GM12878 (cell line): ENCODE measurements at regions not wholly inside any gene's neighbourhood (a gene's known extent, or its start where the extent isn't known, plus 50 kb on each side); places are given as distances from the start of the nearest gene placed in this dataset.

Experiments
- ATAC-seq: fragments of 200-7000 bp; cut with Tn5 transposase; 3 replicates; pipeline ENCODE4 v1.9.1; 2020; ENCODE audit warnings: mild to moderate bottlenecking, moderate library complexity
- BruUV-seq: library from RNA; stranded (reverse); fragments of 400-500 nt; replicated peaks from 2 replicates; lab custom pipeline; 2021; lab: Mats Ljungman, UMichigan
- CTCF ChIA-PET: fragments of 300-600 bp; sonication (Branson Sonifier 250); formaldehyde crosslinking; extraction: SDS; loops from one replicate; lab custom pipeline; 2021; ENCODE audit warnings: inconsistent platforms; lab: Yijun Ruan, JAX
- POLR2A ChIA-PET: fragments of 350-600 bp; formaldehyde crosslinking; extraction: SDS; loops from one replicate; lab custom pipeline; 2021; ENCODE audit warnings: inconsistent platforms; lab: Charles Lee
- RAD21 ChIA-PET: fragments of 300-600 bp; sonication (Branson Sonifier 250); formaldehyde crosslinking; loops from one replicate; lab custom pipeline; 2023; ENCODE audit warnings: antibody characterized with exemption; ENCODE audit not compliant: unreplicated experiment; lab: Charles Lee
- SMC1A ChIA-PET: fragments of 300-600 bp; sonication (Branson Sonifier 250); formaldehyde crosslinking; loops from one replicate; lab custom pipeline; 2023; ENCODE audit not compliant: unreplicated experiment, uncharacterized antibody; lab: Charles Lee
- DNase-seq: peaks from one replicate; pipeline ENCODE4 v3.0.0-alpha.2; 2011; ENCODE audit warnings: low read depth, low spot score
- FAIRE-seq: peaks from 3 replicates; lab custom pipeline; 2011; peaks lifted over from hg19 to GRCh38; lab: Jason Lieb, UNC
- H2AFZ ChIP-seq: 2 replicates; pipeline ENCODE4 v1.6.0; 2011; ENCODE audit warnings: low read depth, low read length, control low read depth; ENCODE audit not compliant: control insufficient read depth
- H3K27ac ChIP-seq: 2 replicates; pipeline ENCODE4 v1.5.1; 2011; ENCODE audit warnings: control low read depth; ENCODE audit not compliant: control insufficient read depth, insufficient read depth
- H3K27me3 ChIP-seq, 2 experiments: replicated peaks in 1 of 2; 2 replicates each; pipeline versions ENCODE4 v1.6.0 to v1.6.1; 2011; ENCODE audit warnings: low read length in 1 of 2; ENCODE audit not compliant: control insufficient read depth in 2 of 2, insufficient read depth in 2 of 2
- H3K36me3 ChIP-seq, 2 experiments: 2 replicates each; pipeline ENCODE4 v1.5.1; 2011; ENCODE audit warnings: low read length in 1 of 2; ENCODE audit not compliant: control insufficient read depth in 2 of 2, insufficient read depth in 2 of 2
- H3K4me1 ChIP-seq: 2 replicates; pipeline ENCODE4 v1.6.1; 2011; ENCODE audit warnings: mild to moderate bottlenecking, low read length, moderate library complexity, mixed read lengths; ENCODE audit not compliant: control insufficient read depth, insufficient read depth
- H3K4me2 ChIP-seq: 2 replicates; pipeline ENCODE4 v1.6.0; 2011; ENCODE audit warnings: control low read depth; ENCODE audit not compliant: control insufficient read depth, insufficient read depth
- H3K4me3 ChIP-seq: fragments of 200-600 bp; sonication (generic); 2 replicates; pipeline ENCODE4 v1.5.1; 2016
- H3K79me2 ChIP-seq: 2 replicates; pipeline ENCODE4 v1.6.0; 2011; ENCODE audit warnings: low read length; ENCODE audit not compliant: control insufficient read depth, insufficient read depth
- H3K9ac ChIP-seq: 2 replicates; pipeline ENCODE4 v1.8.0; 2011; ENCODE audit warnings: low read length, control low read depth, mixed read lengths; ENCODE audit not compliant: control insufficient read depth, insufficient read depth
- H3K9me3 ChIP-seq: replicated peaks from 3 replicates; pipeline ENCODE4 v1.5.1; 2011; ENCODE audit warnings: mild to moderate bottlenecking, low read length; ENCODE audit not compliant: control insufficient read depth, insufficient read depth
- H4K20me1 ChIP-seq: 2 replicates; pipeline ENCODE4 v1.6.0; 2011; ENCODE audit not compliant: control insufficient read depth, insufficient read depth
- CBX3 ChIP-seq: fragments of 200-600 bp; sonication (generic); IDR thresholded peaks from 2 replicates; pipeline ENCODE4 v1.6.1; 2016; ENCODE audit warnings: low read depth, borderline replicate concordance
- CREB1 ChIP-seq: IDR thresholded peaks from 2 replicates; pipeline ENCODE4 v1.6.1; 2012; ENCODE audit warnings: low read depth, mild to moderate bottlenecking, inconsistent platforms
- FOXK2 ChIP-seq: fragments of 450-650 bp; IDR thresholded peaks from 2 replicates; pipeline ENCODE4 v1.6.1; 2017; ENCODE audit warnings: mild to moderate bottlenecking, moderate library complexity
- JUND ChIP-seq: IDR thresholded peaks from 2 replicates; pipeline ENCODE4 v1.6.1; 2012; ENCODE audit warnings: low read depth, mild to moderate bottlenecking, low read length, improper control_type of control experiment, moderate library complexity
- NBN ChIP-seq: fragments of 450-650 bp; IDR thresholded peaks from 2 replicates; pipeline ENCODE4 v1.6.1; 2016
- NKRF ChIP-seq: fragments of 450-650 bp; conservative IDR thresholded peaks from 2 replicates; pipeline ENCODE4 v1.6.1; 2017; ENCODE audit warnings: mild to moderate bottlenecking, moderate library complexity
- NR2C1 ChIP-seq: fragments of 450-650 bp; IDR thresholded peaks from 2 replicates; pipeline ENCODE4 v1.6.1; 2017; ENCODE audit warnings: antibody characterized with exemption, mild to moderate bottlenecking, moderate library complexity
- RAD21 ChIP-seq: IDR thresholded peaks from 2 replicates; pipeline ENCODE4 v1.6.1; 2011; ENCODE audit warnings: mild to moderate bottlenecking, low read depth, low read length, moderate library complexity; ENCODE audit not compliant: insufficient read depth
- RB1 ChIP-seq: fragments of 450-650 bp; formaldehyde crosslinking; IDR thresholded peaks from 2 replicates; pipeline ENCODE4 v1.6.1; 2017; ENCODE audit warnings: mild to moderate bottlenecking, borderline replicate concordance
- SUPT20H ChIP-seq: IDR thresholded peaks from 2 replicates; pipeline ENCODE4 v1.6.1; 2011; ENCODE audit warnings: low read depth, mild to moderate bottlenecking, low read length, moderate library complexity, borderline replicate concordance; ENCODE audit not compliant: control insufficient read depth
- ZBED1 ChIP-seq: IDR thresholded peaks from 2 replicates; pipeline ENCODE4 v1.6.1; 2016; ENCODE audit warnings: borderline replicate concordance
- ZNF207 ChIP-seq: fragments of 450-650 bp; IDR thresholded peaks from 2 replicates; pipeline ENCODE4 v1.6.1; 2014; ENCODE audit warnings: antibody characterized with exemption, mild to moderate bottlenecking, borderline replicate concordance
- ZNF274 ChIP-seq: IDR thresholded peaks from one replicate; pipeline ENCODE4 v1.8.0; 2011; ENCODE audit not compliant: insufficient read length, insufficient read depth
- ZNF622 ChIP-seq: fragments of 450-650 bp; IDR thresholded peaks from 2 replicates; pipeline ENCODE4 v1.6.1; 2017; ENCODE audit warnings: mild to moderate bottlenecking, inconsistent platforms
- in situ Hi-C: fragments of 300-500 bp; cut with MboI; formaldehyde crosslinking; loops from 9 replicates; pipeline ENCODE4 v1.14.3; 2018; ENCODE audit warnings: mixed read lengths
- intact Hi-C: fragments of 100-400 bp; cut with micrococcal nuclease; formaldehyde crosslinking; loops from one replicate; pipeline ENCODE4 v1.14.2; 2022; ENCODE audit not compliant: unreplicated experiment
- TF ChIP-seq, protein P1 (sequence below): IDR thresholded peaks from 2 replicates; pipeline ENCODE4 v1.6.1; 2012; ENCODE audit warnings: improper control_type of control experiment, low read depth, low read length; ENCODE audit not compliant: insufficient replicate concordance
- TF ChIP-seq, protein P2 (sequence below): fragments of 450-650 bp; IDR thresholded peaks from 2 replicates; pipeline ENCODE4 v1.6.1; 2016; ENCODE audit warnings: mild to moderate bottlenecking

DNA sequence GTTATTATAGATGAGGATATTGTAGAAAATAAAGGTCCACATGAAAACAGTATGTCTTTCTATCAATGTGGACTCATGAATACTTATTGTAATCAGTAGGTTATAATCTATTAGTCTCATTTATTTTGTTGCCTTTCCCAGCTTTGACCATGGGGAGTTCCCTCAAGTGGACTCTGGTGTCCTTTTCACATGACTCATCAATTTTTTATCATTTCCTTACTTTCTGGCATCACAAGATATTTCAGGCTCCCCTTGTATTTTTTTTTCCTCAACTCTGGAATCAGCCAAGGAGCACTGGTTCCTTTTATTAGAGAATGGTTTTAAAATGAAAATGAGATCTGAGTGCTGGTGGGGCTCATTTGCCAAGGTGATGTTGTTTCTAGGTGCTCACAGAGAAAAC lies 63.4 kb upstream of the DIAPH3 start:
- POLR2A ChIA-PET = no interaction called here
- no peaks in the 10 kb centered on the region for H3K9me3 ChIP-seq
- H2AFZ ChIP-seq = no peak overlapping the region
- H3K36me3 ChIP-seq = no peaks in the 10 kb centered on the region
- SMC1A ChIA-PET = interaction anchor here (1.2 to 1.5 kb wide), 2 partner anchors 25 to 204 kb away, joined by 3 to 6 read pairs; no protein-coding TSS in a partner anchor
- no peaks in the 10 kb centered on the region for H3K27me3 ChIP-seq
- intact Hi-C loops = no loop called here
- H3K9ac ChIP-seq = no peak overlapping the region
- H4K20me1 ChIP-seq = no peaks in the 10 kb centered on the region
- no peak overlapping the region for H3K4me2 ChIP-seq
- no peak overlapping the region for H3K27ac ChIP-seq
- no TSS peak for BruUV-seq
- no peak for FAIRE-seq
- ATAC-seq = no peak
- H3K79me2 ChIP-seq = no peaks in the 10 kb centered on the region
- no peaks in the 10 kb centered on the region for H3K4me1 ChIP-seq
- CTCF ChIA-PET = interaction anchor here (0.7 to 2.8 kb wide), 4 partner anchors 146 to 547 kb away, joined by 3 to 15 read pairs (median 6); no protein-coding TSS in a partner anchor
- in situ Hi-C loops = no loop called here
- RAD21 ChIA-PET = no interaction called here
- no peak for DNase-seq
- no peak overlapping the region for H3K4me3 ChIP-seq
- no peak for TF ChIP-seq RAD21
- no peak for TF ChIP-seq NKRF
- TF ChIP-seq RB1 = no peak
- no peak for TF ChIP-seq CBX3
- no peak for TF ChIP-seq SUPT20H
- TF ChIP-seq, protein P1, sequence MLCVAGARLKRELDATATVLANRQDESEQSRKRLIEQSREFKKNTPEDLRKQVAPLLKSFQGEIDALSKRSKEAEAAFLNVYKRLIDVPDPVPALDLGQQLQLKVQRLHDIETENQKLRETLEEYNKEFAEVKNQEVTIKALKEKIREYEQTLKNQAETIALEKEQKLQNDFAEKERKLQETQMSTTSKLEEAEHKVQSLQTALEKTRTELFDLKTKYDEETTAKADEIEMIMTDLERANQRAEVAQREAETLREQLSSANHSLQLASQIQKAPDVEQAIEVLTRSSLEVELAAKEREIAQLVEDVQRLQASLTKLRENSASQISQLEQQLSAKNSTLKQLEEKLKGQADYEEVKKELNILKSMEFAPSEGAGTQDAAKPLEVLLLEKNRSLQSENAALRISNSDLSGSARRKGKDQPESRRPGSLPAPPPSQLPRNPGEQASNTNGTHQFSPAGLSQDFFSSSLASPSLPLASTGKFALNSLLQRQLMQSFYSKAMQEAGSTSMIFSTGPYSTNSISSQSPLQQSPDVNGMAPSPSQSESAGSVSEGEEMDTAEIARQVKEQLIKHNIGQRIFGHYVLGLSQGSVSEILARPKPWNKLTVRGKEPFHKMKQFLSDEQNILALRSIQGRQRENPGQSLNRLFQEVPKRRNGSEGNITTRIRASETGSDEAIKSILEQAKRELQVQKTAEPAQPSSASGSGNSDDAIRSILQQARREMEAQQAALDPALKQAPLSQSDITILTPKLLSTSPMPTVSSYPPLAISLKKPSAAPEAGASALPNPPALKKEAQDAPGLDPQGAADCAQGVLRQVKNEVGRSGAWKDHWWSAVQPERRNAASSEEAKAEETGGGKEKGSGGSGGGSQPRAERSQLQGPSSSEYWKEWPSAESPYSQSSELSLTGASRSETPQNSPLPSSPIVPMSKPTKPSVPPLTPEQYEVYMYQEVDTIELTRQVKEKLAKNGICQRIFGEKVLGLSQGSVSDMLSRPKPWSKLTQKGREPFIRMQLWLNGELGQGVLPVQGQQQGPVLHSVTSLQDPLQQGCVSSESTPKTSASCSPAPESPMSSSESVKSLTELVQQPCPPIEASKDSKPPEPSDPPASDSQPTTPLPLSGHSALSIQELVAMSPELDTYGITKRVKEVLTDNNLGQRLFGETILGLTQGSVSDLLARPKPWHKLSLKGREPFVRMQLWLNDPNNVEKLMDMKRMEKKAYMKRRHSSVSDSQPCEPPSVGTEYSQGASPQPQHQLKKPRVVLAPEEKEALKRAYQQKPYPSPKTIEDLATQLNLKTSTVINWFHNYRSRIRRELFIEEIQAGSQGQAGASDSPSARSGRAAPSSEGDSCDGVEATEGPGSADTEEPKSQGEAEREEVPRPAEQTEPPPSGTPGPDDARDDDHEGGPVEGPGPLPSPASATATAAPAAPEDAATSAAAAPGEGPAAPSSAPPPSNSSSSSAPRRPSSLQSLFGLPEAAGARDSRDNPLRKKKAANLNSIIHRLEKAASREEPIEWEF = no peak
- no peak for TF ChIP-seq NR2C1
- TF ChIP-seq FOXK2 = no peak
- no peak for TF ChIP-seq CREB1
- TF ChIP-seq, protein P2, sequence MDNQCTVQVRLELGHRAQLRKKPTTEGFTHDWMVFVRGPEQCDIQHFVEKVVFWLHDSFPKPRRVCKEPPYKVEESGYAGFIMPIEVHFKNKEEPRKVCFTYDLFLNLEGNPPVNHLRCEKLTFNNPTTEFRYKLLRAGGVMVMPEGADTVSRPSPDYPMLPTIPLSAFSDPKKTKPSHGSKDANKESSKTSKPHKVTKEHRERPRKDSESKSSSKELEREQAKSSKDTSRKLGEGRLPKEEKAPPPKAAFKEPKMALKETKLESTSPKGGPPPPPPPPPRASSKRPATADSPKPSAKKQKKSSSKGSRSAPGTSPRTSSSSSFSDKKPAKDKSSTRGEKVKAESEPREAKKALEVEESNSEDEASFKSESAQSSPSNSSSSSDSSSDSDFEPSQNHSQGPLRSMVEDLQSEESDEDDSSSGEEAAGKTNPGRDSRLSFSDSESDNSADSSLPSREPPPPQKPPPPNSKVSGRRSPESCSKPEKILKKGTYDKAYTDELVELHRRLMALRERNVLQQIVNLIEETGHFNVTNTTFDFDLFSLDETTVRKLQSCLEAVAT = no peak
- no peak for TF ChIP-seq ZNF622
- no peak for TF ChIP-seq NBN
- no peak for TF ChIP-seq ZNF207
- no peak for TF ChIP-seq ZNF274
- TF ChIP-seq ZBED1 = no peak
- TF ChIP-seq JUND = no peak
